BLaER1 (cell line): ENCODE measurements at regions not wholly inside any gene's neighbourhood (a gene's known extent, or its start where the extent isn't known, plus 50 kb on each side); places are given as distances from the start of the nearest gene placed in this dataset.

Experiments used
- H3K27ac ChIP-seq: shearing (Covaris generic); formaldehyde crosslinking; 2 replicates; pipeline ENCODE4 v1.8.1; 2022
- H3K27me3 ChIP-seq: shearing (Covaris generic); formaldehyde crosslinking; 2 replicates; pipeline ENCODE4 v1.8.1; 2022
- H3K36me3 ChIP-seq: shearing (Covaris generic); formaldehyde crosslinking; 2 replicates; pipeline ENCODE4 v1.8.1; 2022
- H3K4me1 ChIP-seq: shearing (Covaris generic); formaldehyde crosslinking; 2 replicates; pipeline ENCODE4 v1.8.1; 2022
- H3K4me2 ChIP-seq: shearing (Covaris generic); formaldehyde crosslinking; 2 replicates; pipeline ENCODE4 v1.8.1; 2022
- H3K4me3 ChIP-seq: shearing (Covaris generic); formaldehyde crosslinking; 2 replicates; pipeline ENCODE4 v1.8.1; 2022
- H3K9ac ChIP-seq: shearing (Covaris generic); formaldehyde crosslinking; 2 replicates; pipeline ENCODE4 v1.8.1; 2022
- H3K9me3 ChIP-seq: shearing (Covaris generic); formaldehyde crosslinking; 2 replicates; pipeline ENCODE4 v1.8.1; 2022
- H4K20me1 ChIP-seq: shearing (Covaris generic); formaldehyde crosslinking; 2 replicates; pipeline ENCODE4 v1.8.1; 2022
- Cebpa-rat ChIP-seq: shearing (Covaris generic); IDR thresholded peaks from 2 replicates; pipeline ENCODE4 v1.8.1; 2022

- H3K36me3 ChIP-seq: no peaks in the 10 kb centered on the region
- no peak overlapping the region for H3K4me2 ChIP-seq
- no peak overlapping the region for H3K27ac ChIP-seq
- H3K4me3 ChIP-seq: no peak overlapping the region
- 0 out of 2 replicates have a peak, but pooled peaks cover 4% of the 10 kb centered on the region for H3K4me1 ChIP-seq
- no peak overlapping the region for H3K9ac ChIP-seq
- TF ChIP-seq Cebpa-rat: no peak
- H3K27me3 ChIP-seq: no peaks in the 10 kb centered on the region
- no peaks in the 10 kb centered on the region for H3K9me3 ChIP-seq
- H4K20me1 ChIP-seq: no peaks in the 10 kb centered on the region
Observed at GRCh38 chr10:78720091-78720490, 348.7 kb upstream of the ZMIZ1 start.

GRCh38 chr10:78721231-78721630 lies 347.5 kb upstream of the ZMIZ1 start:
- no peaks in the 10 kb centered on the region for H3K27me3 ChIP-seq
- no peak for TF ChIP-seq Cebpa-rat

GRCh38 chr10:78724846-78725245 lies 343.9 kb upstream of the ZMIZ1 start:
- no peaks in the 10 kb centered on the region for H3K27me3 ChIP-seq

More at GRCh38 chr10:78721231-78721630, 347.5 kb upstream of the ZMIZ1 start:
- Histone ChIP-seq H3K4me3 (no peak overlapping the region), H3K4me1 (no peaks in the 10 kb centered on the region), H3K9ac (no peak overlapping the region), H3K4me2 (no peak overlapping the region), H3K27ac (no peak overlapping the region), H3K9me3 (no peaks in the 10 kb centered on the region), H4K20me1 (no peaks in the 10 kb centered on the region), H3K36me3 (no peaks in the 10 kb centered on the region)

GRCh38 chr10:78726171-78726570 lies 342.6 kb upstream of the ZMIZ1 start:
- H4K20me1 ChIP-seq: no peaks in the 10 kb centered on the region
- H3K27ac ChIP-seq: no peak overlapping the region
- TF ChIP-seq Cebpa-rat: no peak
- no peaks in the 10 kb centered on the region for H3K9me3 ChIP-seq
- H3K9ac ChIP-seq: no peak overlapping the region
- no peaks in the 10 kb centered on the region for H3K27me3 ChIP-seq
- H3K4me3 ChIP-seq: no peak overlapping the region
- peaks cover 31% of the 10 kb centered on the region for H3K4me1 ChIP-seq
- H3K36me3 ChIP-seq: no peaks in the 10 kb centered on the region
- H3K4me2 ChIP-seq: no peak overlapping the region

More at GRCh38 chr10:78724846-78725245, 343.9 kb upstream of the ZMIZ1 start:
- H4K20me1 ChIP-seq: no peaks in the 10 kb centered on the region
- H3K27ac ChIP-seq: no peak overlapping the region
- no peak overlapping the region for H3K9ac ChIP-seq
- H3K36me3 ChIP-seq: no peaks in the 10 kb centered on the region
- H3K9me3 ChIP-seq: no peaks in the 10 kb centered on the region
- peaks cover 27% of the 10 kb centered on the region for H3K4me1 ChIP-seq
- H3K4me2 ChIP-seq: no peak overlapping the region
- no peak overlapping the region for H3K4me3 ChIP-seq
- TF ChIP-seq Cebpa-rat: no peak

GRCh38 chr10:78727251-78727650 lies 341.5 kb upstream of the ZMIZ1 start:
- Histone ChIP-seq H3K4me1 (peaks cover 31% of the 10 kb centered on the region), H3K27me3 (no peaks in the 10 kb centered on the region), H3K4me2 (peak overlapping the region; percentile 42), H4K20me1 (no peaks in the 10 kb centered on the region), H3K36me3 (no peaks in the 10 kb centered on the region), H3K27ac (no peak overlapping the region), H3K9me3 (no peaks in the 10 kb centered on the region), H3K4me3 (no peak overlapping the region), H3K9ac (no peak overlapping the region)
- TF ChIP-seq Cebpa-rat: no peak

- Histone ChIP-seq H4K20me1 (no peaks in the 10 kb centered on the region), H3K27ac (no peak overlapping the region), H3K4me3 (no peak overlapping the region), H3K9me3 (no peaks in the 10 kb centered on the region), H3K27me3 (no peaks in the 10 kb centered on the region), H3K9ac (no peak overlapping the region), H3K4me1 (peaks cover 31% of the 10 kb centered on the region), H3K36me3 (no peaks in the 10 kb centered on the region), H3K4me2 (peak overlapping the region; percentile 42)
- TF ChIP-seq Cebpa-rat: no peak
Observed at GRCh38 chr10:78727728-78728127, 341.0 kb upstream of the ZMIZ1 start.

GRCh38 chr10:78728176-78728575 lies 340.6 kb upstream of the ZMIZ1 start:
- Histone ChIP-seq H4K20me1 (no peaks in the 10 kb centered on the region), H3K27ac (no peak overlapping the region), H3K4me3 (no peak overlapping the region), H3K9ac (no peak overlapping the region), H3K4me2 (peak overlapping the region; percentile 42), H3K4me1 (peaks cover 31% of the 10 kb centered on the region), H3K9me3 (no peaks in the 10 kb centered on the region), H3K36me3 (no peaks in the 10 kb centered on the region), H3K27me3 (no peaks in the 10 kb centered on the region)
- TF ChIP-seq Cebpa-rat: no peak

GRCh38 chr10:78729366-78729765 lies 339.4 kb upstream of the ZMIZ1 start:
- Histone ChIP-seq H3K36me3 (no peaks in the 10 kb centered on the region), H3K27ac (no peak overlapping the region), H3K9me3 (no peaks in the 10 kb centered on the region), H4K20me1 (no peaks in the 10 kb centered on the region), H3K9ac (no peak overlapping the region), H3K27me3 (no peaks in the 10 kb centered on the region; the same call in 1 of the 2 replicates), H3K4me2 (peak overlapping the region; percentile 14; the same call in 1 of the 2 replicates), H3K4me1 (peaks cover 31% of the 10 kb centered on the region), H3K4me3 (no peak overlapping the region)
- TF ChIP-seq Cebpa-rat: no peak

- H3K4me3 ChIP-seq: no peak overlapping the region
- no peaks in the 10 kb centered on the region for H4K20me1 ChIP-seq
- H3K27me3 ChIP-seq: no peaks in the 10 kb centered on the region; the same call in 1 of the 2 replicates
- H3K4me2 ChIP-seq: peak overlapping the region; percentile 14; the same call in 1 of the 2 replicates
- H3K27ac ChIP-seq: no peak overlapping the region
- H3K4me1 ChIP-seq: peaks cover 31% of the 10 kb centered on the region
- no peaks in the 10 kb centered on the region for H3K9me3 ChIP-seq
- TF ChIP-seq Cebpa-rat: no peak
- H3K36me3 ChIP-seq: no peaks in the 10 kb centered on the region
- no peak overlapping the region for H3K9ac ChIP-seq
Observed at GRCh38 chr10:78729800-78730199, 339.0 kb upstream of the ZMIZ1 start.

- H4K20me1 ChIP-seq: no peaks in the 10 kb centered on the region
- H3K9me3 ChIP-seq: no peaks in the 10 kb centered on the region
- H3K9ac ChIP-seq: no peak overlapping the region
- H3K4me2 ChIP-seq: no peak overlapping the region
- H3K36me3 ChIP-seq: no peaks in the 10 kb centered on the region
- H3K27me3 ChIP-seq: no peaks in the 10 kb centered on the region; the same call in 1 of the 2 replicates
- H3K4me1 ChIP-seq: peaks cover 31% of the 10 kb centered on the region
- H3K4me3 ChIP-seq: no peak overlapping the region
- TF ChIP-seq Cebpa-rat: no peak
- no peak overlapping the region for H3K27ac ChIP-seq
Observed at GRCh38 chr10:78730754-78731153, 338.0 kb upstream of the ZMIZ1 start.

- peaks cover 31% of the 10 kb centered on the region for H3K4me1 ChIP-seq
- H3K9ac ChIP-seq: no peak overlapping the region
- H3K36me3 ChIP-seq: no peaks in the 10 kb centered on the region
- TF ChIP-seq Cebpa-rat: no peak
- H3K27me3 ChIP-seq: no peaks in the 10 kb centered on the region; the same call in 1 of the 2 replicates
- H3K27ac ChIP-seq: no peak overlapping the region
- no peak overlapping the region for H3K4me2 ChIP-seq
- no peaks in the 10 kb centered on the region for H4K20me1 ChIP-seq
- no peaks in the 10 kb centered on the region for H3K9me3 ChIP-seq
- no peak overlapping the region for H3K4me3 ChIP-seq
Observed at GRCh38 chr10:78731675-78732074, 337.1 kb upstream of the ZMIZ1 start.
